Endodermal cell (in vitro differentiated cells): ENCODE measurements at regions not wholly inside any gene's neighbourhood (a gene's known extent, or its start where the extent isn't known, plus 50 kb on each side); places are given as distances from the start of the nearest gene placed in this dataset.

ENCODE experiments used
- DNase-seq: peaks from one replicate; pipeline ENCODE4 v3.0.0-alpha.2; 2017
- H3K27ac ChIP-seq: 2 replicates; pipeline ENCODE4 v1.5.1; 2013; ENCODE audit warnings: mild to moderate bottlenecking, low read depth, low read length, moderate library complexity
- H3K27me3 ChIP-seq: 2 replicates; pipeline ENCODE4 v1.6.1; 2013; ENCODE audit warnings: mild to moderate bottlenecking, low read length, moderate library complexity; ENCODE audit not compliant: insufficient read depth, control insufficient read depth, poor library complexity, severe bottlenecking
- H3K36me3 ChIP-seq: 2 replicates; pipeline ENCODE4 v1.7.0; 2013; ENCODE audit warnings: mild to moderate bottlenecking, low read length, moderate library complexity; ENCODE audit not compliant: control insufficient read depth, insufficient read depth
- H3K4me1 ChIP-seq: one replicate; pipeline ENCODE4 v1.7.0; 2013; ENCODE audit warnings: low read length; ENCODE audit not compliant: control insufficient read depth, insufficient read depth
- H3K4me3 ChIP-seq: 2 replicates; pipeline ENCODE4 v1.5.1; 2013; ENCODE audit warnings: mild to moderate bottlenecking, low read length, moderate library complexity
- H3K9ac ChIP-seq: 2 replicates; pipeline ENCODE4 v1.6.1; 2013; ENCODE audit warnings: mild to moderate bottlenecking, low read length, moderate library complexity; ENCODE audit not compliant: poor library complexity, severe bottlenecking; ENCODE audit errors: extremely low read depth
- H3K9me3 ChIP-seq: 2 replicates; pipeline ENCODE4 v1.6.1; 2013; ENCODE audit warnings: mild to moderate bottlenecking, low read length, moderate library complexity; ENCODE audit not compliant: control insufficient read depth
- H3K27ac Mint-ChIP-seq: 2 replicates; pipeline ENCODE4 v1.8.0; 2020; ENCODE audit warnings: mixed read lengths
- H3K27me3 Mint-ChIP-seq: 2 replicates; pipeline ENCODE4 v1.8.0; 2021; ENCODE audit warnings: mild to moderate bottlenecking, mixed read lengths; ENCODE audit not compliant: insufficient read depth
- H3K36me3 Mint-ChIP-seq: 2 replicates; pipeline ENCODE4 v1.8.0; 2020; ENCODE audit warnings: low read depth, mixed read lengths
- H3K4me1 Mint-ChIP-seq: 2 replicates; pipeline ENCODE4 v1.8.0; 2020; ENCODE audit warnings: mixed read lengths
- H3K4me3 Mint-ChIP-seq: 2 replicates; pipeline ENCODE4 v1.8.0; 2020; ENCODE audit warnings: mild to moderate bottlenecking, moderate library complexity, mixed read lengths
- H3K9me3 Mint-ChIP-seq: 2 replicates; pipeline ENCODE4 v1.8.0; 2020; ENCODE audit warnings: mild to moderate bottlenecking, mixed read lengths
- WGBS, 2 experiments: methylation state at CpG; one replicate each; pipeline versions ENCODE4 v1.1.5 to v1.1.7; 2013; ENCODE audit warnings: missing lambda C conversion rate in 2 of 2, mixed read lengths in 1 of 2; ENCODE audit not compliant: insufficient coverage in 1 of 2, insufficient read length in 1 of 2; 5-methylcytosine and 5-hydroxymethylcytosine counted together
- TF ChIP-seq, protein P1 (sequence below): fragments of 200-600 bp; sonication (generic); conservative IDR thresholded peaks from 2 replicates; pipeline ENCODE4 v1.5.0; 2021; ENCODE audit warnings: antibody characterized with exemption, mild to moderate bottlenecking

DNA sequence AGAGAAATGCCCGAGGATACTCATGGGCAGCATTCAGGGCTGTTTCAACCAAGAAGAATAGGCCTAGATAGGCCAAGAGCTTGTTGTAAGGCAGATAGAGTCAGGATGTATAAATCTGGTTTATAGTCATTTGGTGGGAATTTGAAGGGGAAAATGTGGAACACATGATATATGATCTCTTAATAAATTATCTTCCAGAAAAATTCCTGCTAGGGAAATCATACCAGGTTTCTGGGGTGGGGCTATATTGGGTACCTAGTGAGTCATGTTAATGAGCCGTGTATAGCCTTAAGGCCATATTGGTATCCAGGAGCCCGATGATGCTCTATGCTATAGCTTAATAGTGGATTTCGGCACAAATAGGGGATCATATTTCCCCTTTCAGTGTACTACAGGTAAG, 51.5 kb upstream of the HTR2A start:
- H3K4me1 Mint-ChIP-seq: no peaks in the 10 kb centered on the region
- no peak for DNase-seq
- H3K27ac Mint-ChIP-seq: no peak overlapping the region
- TF ChIP-seq, protein P1, sequence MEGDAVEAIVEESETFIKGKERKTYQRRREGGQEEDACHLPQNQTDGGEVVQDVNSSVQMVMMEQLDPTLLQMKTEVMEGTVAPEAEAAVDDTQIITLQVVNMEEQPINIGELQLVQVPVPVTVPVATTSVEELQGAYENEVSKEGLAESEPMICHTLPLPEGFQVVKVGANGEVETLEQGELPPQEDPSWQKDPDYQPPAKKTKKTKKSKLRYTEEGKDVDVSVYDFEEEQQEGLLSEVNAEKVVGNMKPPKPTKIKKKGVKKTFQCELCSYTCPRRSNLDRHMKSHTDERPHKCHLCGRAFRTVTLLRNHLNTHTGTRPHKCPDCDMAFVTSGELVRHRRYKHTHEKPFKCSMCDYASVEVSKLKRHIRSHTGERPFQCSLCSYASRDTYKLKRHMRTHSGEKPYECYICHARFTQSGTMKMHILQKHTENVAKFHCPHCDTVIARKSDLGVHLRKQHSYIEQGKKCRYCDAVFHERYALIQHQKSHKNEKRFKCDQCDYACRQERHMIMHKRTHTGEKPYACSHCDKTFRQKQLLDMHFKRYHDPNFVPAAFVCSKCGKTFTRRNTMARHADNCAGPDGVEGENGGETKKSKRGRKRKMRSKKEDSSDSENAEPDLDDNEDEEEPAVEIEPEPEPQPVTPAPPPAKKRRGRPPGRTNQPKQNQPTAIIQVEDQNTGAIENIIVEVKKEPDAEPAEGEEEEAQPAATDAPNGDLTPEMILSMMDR: no peak
- H3K27me3 Mint-ChIP-seq: no peaks in the 10 kb centered on the region
- H3K4me1 ChIP-seq: no peaks in the 10 kb centered on the region
- no peaks in the 10 kb centered on the region for H3K27me3 ChIP-seq
- no peaks in the 10 kb centered on the region for H3K36me3 ChIP-seq
- no peak overlapping the region for H3K9ac ChIP-seq
- WGBS, 2 experiments: 75 to 93% methylated on average over 3 to 4 of the region's 4 CpGs
- H3K9me3 ChIP-seq: peaks cover 7% of the 10 kb centered on the region
- peaks cover 36% of the 10 kb centered on the region for H3K9me3 Mint-ChIP-seq
- H3K4me3 Mint-ChIP-seq: no peak overlapping the region
- no peak overlapping the region for H3K27ac ChIP-seq
- H3K4me3 ChIP-seq: no peak overlapping the region
- peaks cover 13% of the 10 kb centered on the region for H3K36me3 Mint-ChIP-seq

DNA sequence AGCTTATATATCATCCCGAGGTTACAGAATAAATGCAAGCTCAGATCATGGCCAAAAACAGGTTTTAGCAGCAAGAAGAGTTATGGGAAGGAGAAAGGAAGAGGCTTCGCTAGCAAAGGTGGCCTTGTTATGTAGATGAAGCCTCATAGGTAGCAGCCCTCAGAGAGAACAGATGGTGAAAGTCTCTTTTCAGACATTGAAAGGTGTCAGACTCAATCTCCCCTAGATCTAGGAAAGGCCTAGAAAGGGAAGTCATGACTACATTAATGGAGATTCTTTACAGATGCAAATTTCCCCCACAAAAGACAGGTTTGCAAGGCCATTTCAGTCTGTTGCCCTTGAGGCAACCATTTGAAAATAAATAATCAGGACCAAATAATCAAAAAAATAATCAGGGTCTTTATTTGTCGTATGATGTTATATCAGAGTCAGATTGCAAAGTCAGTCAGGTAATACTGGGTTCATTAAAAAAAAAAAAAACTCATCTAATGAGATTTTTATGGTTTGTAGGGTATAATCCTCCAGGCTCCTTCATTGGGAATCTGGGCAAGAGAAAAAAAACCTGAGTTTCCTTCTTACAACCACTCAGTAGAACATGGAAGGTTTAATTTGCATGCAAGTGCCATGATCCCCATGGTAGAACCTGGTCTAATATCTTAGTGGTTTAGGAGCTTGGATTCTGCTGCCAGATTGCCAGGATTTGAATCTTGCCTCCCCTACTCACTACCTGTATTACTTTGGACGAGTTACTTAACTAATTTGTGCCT, 50.8 kb upstream of the HTR2A start:
- Histone ChIP-seq H3K4me3 (no peak overlapping the region), H3K9ac (no peak overlapping the region), H3K9me3 (peaks cover 7% of the 10 kb centered on the region), H3K4me1 (no peaks in the 10 kb centered on the region), H3K27me3 (no peaks in the 10 kb centered on the region), H3K36me3 (no peaks in the 10 kb centered on the region), H3K27ac (no peak overlapping the region)
- H3K36me3 Mint-ChIP-seq: peaks cover 15% of the 10 kb centered on the region
- 65 to 71% methylated on average over 1 to 3 of the region's 4 CpGs for WGBS, 2 experiments
- H3K4me3 Mint-ChIP-seq: no peak overlapping the region
- H3K4me1 Mint-ChIP-seq: no peaks in the 10 kb centered on the region
- no peaks in the 10 kb centered on the region for H3K27me3 Mint-ChIP-seq
- H3K27ac Mint-ChIP-seq: no peak overlapping the region
- peaks cover 41% of the 10 kb centered on the region for H3K9me3 Mint-ChIP-seq
- TF ChIP-seq, protein P1: no peak
- no peak for DNase-seq
